ENCODE measurements at regions not wholly inside any gene's neighbourhood (a gene's known extent, or its start where the extent isn't known, plus 50 kb on each side); places are given as distances from the start of the nearest gene placed in this dataset.
"Not testable (repeated sequence)": the region's sequence is repeated elsewhere in the genome, so short reads cannot be mapped to it uniquely, and the experiment has no call there.

DNA sequence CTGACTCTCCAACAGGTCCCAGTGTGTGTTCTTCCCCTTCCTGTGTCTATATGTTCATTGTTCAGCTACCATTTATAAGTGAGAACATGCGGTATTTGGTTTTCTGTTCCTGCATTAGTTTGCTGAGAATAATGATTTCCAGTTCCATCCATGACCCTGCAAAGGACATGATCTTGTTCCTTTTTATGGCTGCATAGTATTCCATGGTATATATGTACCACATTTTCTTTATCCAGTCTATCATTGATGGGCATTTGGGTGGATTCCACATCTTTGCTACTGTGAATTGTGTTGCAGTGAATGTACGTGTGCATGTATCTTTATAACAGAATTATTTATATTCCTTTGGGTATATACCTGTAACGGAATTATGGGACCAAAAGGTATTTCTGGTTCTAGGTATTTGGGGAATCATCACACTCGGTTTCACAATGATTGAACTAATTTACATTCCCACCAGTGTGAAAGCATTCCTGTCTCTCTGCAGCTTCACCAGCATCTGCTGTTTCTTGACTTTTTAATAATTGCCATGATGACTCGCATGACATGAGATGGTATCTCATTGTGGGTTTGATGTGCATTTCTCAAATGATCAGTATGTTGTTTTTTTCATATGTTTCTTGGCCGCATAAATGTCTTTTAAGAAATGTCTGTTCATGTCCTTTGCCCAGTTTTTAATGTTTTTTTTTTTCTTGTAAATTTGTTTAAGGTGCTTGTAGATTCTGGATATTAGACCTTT is 60.2 kb downstream of the LSMEM1 start:
- no peak overlapping the region for H3K4me3 ChIP-seq (ENCODE audit: low read depth, low read length)
- TF ChIP-seq, protein P1, sequence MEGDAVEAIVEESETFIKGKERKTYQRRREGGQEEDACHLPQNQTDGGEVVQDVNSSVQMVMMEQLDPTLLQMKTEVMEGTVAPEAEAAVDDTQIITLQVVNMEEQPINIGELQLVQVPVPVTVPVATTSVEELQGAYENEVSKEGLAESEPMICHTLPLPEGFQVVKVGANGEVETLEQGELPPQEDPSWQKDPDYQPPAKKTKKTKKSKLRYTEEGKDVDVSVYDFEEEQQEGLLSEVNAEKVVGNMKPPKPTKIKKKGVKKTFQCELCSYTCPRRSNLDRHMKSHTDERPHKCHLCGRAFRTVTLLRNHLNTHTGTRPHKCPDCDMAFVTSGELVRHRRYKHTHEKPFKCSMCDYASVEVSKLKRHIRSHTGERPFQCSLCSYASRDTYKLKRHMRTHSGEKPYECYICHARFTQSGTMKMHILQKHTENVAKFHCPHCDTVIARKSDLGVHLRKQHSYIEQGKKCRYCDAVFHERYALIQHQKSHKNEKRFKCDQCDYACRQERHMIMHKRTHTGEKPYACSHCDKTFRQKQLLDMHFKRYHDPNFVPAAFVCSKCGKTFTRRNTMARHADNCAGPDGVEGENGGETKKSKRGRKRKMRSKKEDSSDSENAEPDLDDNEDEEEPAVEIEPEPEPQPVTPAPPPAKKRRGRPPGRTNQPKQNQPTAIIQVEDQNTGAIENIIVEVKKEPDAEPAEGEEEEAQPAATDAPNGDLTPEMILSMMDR (IDR thresholded peaks at IDR 0.05; ENCODE audit: borderline replicate concordance, insufficient read depth, low read depth, low read length), result no peak

DNA sequence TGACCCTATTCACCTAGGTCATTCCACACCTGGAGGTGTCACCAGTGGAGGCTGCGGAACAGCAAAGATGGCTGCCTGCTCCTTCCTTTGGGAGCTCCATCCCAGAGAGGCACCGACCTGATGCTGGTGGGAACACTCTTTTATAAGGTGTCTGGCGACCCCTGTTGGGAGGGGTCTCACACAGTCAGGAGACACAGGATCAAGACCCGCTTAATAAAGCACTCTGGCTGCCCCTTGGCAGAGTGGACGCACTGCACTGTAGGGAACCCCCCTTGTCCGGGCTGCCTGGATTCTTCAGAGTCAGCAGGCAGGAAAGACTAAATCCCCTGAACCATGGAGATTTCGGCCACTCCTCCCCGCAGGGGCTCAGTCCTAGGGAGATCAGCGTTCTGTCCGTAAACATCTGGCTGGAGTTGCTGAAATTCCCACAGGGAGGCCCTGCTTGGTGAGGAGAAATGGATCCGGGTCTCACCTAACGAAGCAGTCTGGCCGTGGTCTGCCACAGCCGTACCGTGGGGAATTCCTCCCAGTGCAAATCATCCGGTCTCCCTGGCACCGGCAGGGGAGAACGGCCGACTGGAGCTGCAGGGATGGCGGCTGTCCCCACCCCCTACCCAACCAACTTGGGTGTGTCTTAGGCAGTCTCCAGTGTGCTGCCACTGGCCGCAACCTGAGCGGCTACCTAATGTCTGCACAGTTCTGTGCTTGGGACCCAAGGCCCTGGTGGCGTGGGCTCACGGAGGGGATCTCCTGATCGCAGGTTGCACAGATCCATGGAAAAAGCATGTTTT is 66.1 kb downstream of the LSMEM1 start:
- H3K4me3 ChIP-seq (ENCODE audit: low read depth, low read length), result no peak overlapping the region
- TF ChIP-seq, protein P1 (IDR thresholded peaks at IDR 0.05; ENCODE audit: borderline replicate concordance, insufficient read depth, low read depth, low read length), result no peak

DNA sequence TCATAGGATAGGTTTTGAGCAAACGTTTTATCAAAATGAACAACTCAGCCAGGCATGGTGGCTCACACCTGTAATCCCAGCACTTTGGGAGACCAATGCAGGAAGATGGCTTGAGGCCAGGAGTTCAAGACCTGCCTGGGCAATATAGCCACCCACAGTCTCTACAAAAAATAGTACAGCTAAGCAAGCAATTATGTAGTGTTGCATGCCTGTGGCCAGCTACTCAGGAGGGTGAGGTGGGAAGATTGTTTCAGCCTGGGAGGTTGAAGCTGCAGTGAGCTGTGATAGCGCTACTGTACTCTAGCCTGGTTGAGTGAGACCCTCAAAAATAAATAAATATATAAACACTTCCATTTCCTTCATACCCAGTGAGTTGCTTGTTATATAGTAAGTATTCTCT is 67.1 kb downstream of the LSMEM1 start:
- TF ChIP-seq, protein P1 (IDR thresholded peaks at IDR 0.05; ENCODE audit: borderline replicate concordance, insufficient read depth, low read depth, low read length), result no peak
- no peak overlapping the region for H3K4me3 ChIP-seq (ENCODE audit: low read depth, low read length)

DNA sequence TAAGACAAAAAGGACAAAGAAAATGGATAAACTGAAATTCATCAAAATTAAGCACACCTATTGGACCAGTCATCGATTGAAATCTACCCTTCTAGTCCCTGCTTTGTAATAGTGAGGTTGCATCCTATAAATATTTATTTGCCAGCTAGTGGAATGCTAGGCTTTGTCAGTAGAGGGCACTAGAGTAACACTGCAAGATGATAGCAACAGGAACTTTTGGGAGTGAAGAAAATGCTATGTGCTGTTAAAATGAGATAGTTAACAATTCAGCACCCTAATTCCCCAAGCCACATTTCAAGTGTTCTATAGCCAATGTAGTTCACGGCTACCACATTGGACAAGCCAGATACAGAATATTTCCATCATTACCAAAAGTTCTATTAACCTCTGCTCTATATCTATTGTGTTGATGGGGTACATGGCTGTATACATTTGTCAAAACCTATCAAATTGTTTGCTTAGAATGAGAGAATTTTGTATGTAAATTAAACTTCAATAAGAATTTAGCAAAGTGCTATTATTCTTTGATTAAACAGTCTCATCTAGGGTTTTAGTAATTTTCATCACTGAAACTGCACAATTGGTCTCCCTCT is 69.8 kb downstream of the LSMEM1 start:
- no peak overlapping the region for H3K4me3 ChIP-seq (ENCODE audit: low read depth, low read length)
- TF ChIP-seq, protein P1 (IDR thresholded peaks at IDR 0.05; ENCODE audit: borderline replicate concordance, insufficient read depth, low read depth, low read length), result peak; percentile 84

DNA sequence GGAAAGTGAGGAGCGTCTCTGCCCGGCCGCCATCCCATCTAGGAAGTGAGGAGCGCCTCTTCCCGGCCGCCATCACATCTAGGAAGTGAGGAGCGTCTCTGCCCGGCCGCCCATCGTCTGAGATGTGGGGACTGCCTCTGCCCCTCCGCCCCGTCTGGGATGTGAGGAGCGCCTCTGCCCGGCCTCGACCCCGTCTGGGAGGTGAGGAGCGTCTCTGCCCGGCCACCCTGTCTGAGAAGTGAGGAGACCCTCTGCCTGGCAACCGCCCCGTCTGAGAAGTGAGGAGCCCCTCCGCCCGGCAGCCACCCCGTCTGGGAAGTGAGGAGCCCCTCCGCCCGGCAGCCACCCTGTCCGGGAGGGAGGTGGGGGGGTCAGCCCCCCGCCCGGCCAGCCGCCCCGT is 70.7 kb downstream of the LSMEM1 start:
- H3K4me3 ChIP-seq (ENCODE audit: low read depth, low read length), result not testable (repeated sequence)

DNA sequence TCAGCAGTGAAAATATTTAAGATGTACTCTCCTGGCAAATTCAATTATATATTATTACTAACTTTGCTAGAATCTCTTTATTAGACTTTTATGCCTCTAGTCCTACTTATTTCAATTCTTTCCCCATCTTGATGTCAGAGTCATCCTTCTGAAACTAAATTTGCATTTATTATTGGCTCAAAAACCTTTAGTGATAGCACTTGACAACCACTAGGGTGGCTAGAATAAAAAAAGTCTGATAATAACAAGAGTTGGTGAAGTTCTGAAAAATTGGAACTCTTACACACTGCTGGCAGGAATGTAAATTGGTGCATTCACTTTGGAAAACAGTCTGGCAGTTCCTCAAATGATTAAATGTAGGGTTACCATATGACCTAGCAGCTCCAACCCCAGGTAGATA is 73.8 kb downstream of the LSMEM1 start:
- TF ChIP-seq, protein P1 (IDR thresholded peaks at IDR 0.05; ENCODE audit: borderline replicate concordance, insufficient read depth, low read depth, low read length), result no peak
- no peak overlapping the region for H3K4me3 ChIP-seq (ENCODE audit: low read depth, low read length)

DNA sequence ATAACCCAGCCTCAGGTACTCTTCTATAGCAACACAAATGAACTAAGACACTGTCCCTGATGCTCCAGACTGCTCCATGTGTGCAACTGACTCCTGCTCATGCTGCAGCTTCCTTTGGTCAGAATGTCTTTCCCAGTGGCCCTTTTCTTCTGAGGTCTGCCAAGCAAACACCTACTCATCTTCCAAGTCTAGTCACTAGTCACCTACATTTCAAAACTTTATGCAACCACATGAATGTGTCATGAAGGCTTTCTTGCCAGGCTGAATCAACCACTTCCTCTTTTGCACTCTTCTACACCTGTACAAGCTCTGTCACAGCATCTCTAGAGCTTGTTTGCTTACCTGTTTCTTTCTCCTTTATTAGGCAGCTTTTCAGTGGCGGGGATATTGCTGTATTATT is 75.8 kb downstream of the LSMEM1 start:
- no peak overlapping the region for H3K4me3 ChIP-seq (ENCODE audit: low read depth, low read length)

More for the DNA sequence above, 75.8 kb downstream of the LSMEM1 start:
- TF ChIP-seq, protein P1 (IDR thresholded peaks at IDR 0.05; ENCODE audit: borderline replicate concordance, insufficient read depth, low read depth, low read length), result no peak

All from GM12875 (cell line).